Neuronal stem cell (in vitro differentiated cells): ENCODE measurements at regions not wholly inside any gene's neighbourhood (a gene's known extent, or its start where the extent isn't known, plus 50 kb on each side); places are given as distances from the start of the nearest gene placed in this dataset.

ENCODE experiments used
- DNase-seq: peaks from one replicate; pipeline ENCODE4 v3.0.0-alpha.2; 2013; ENCODE audit warnings: low spot score
- H2AFZ ChIP-seq: one replicate; pipeline ENCODE4 v1.6.1; 2013; ENCODE audit warnings: mild to moderate bottlenecking, low read length, inconsistent platforms
- H2AK5ac ChIP-seq: 2 replicates; pipeline ENCODE4 v1.6.1; 2013; ENCODE audit warnings: low read depth, mild to moderate bottlenecking, inconsistent platforms, low read length, moderate library complexity, mixed read lengths
- H2BK120ac ChIP-seq: 2 replicates; pipeline ENCODE4 v1.6.1; 2013; ENCODE audit warnings: low read depth, mild to moderate bottlenecking, inconsistent platforms, low read length, moderate library complexity, mixed read lengths
- H2BK12ac ChIP-seq: one replicate; pipeline ENCODE4 v1.6.1; 2013; ENCODE audit warnings: low read length, inconsistent platforms
- H2BK15ac ChIP-seq: 2 replicates; pipeline ENCODE4 v1.6.1; 2013; ENCODE audit warnings: mild to moderate bottlenecking, low read length, inconsistent platforms, mixed read lengths
- H2BK5ac ChIP-seq: one replicate; pipeline ENCODE4 v1.6.1; 2013; ENCODE audit warnings: inconsistent platforms, mild to moderate bottlenecking, low read length, moderate library complexity
- H3K14ac ChIP-seq: one replicate; pipeline ENCODE4 v1.6.1; 2013; ENCODE audit warnings: low read length, inconsistent platforms
- H3K18ac ChIP-seq: 2 replicates; pipeline ENCODE4 v1.6.1; 2013; ENCODE audit warnings: low read length, inconsistent platforms
- H3K23ac ChIP-seq: 2 replicates; pipeline ENCODE4 v1.6.1; 2013; ENCODE audit warnings: low read depth, mild to moderate bottlenecking, mixed read lengths, low read length, inconsistent platforms; ENCODE audit not compliant: poor library complexity
- H3K27ac ChIP-seq: replicated peaks from 3 replicates; pipeline ENCODE4 v1.5.1; 2013; ENCODE audit warnings: low read length, inconsistent platforms
- H3K27me3 ChIP-seq, 3 experiments: 2 replicates each; pipeline ENCODE4 v1.6.1; 2013; ENCODE audit warnings: low read length in 3 of 3, mild to moderate bottlenecking in 2 of 3, inconsistent platforms in 1 of 3, low read depth in 1 of 3, mixed read lengths in 1 of 3, moderate library complexity in 1 of 3; ENCODE audit not compliant: control insufficient read depth in 3 of 3, insufficient read depth in 3 of 3
- H3K36me3 ChIP-seq, 2 donors: replicated peaks in 1 of 2; 2 replicates each; pipeline ENCODE4 v1.6.1; 2013; ENCODE audit warnings: low read length in 2 of 2; ENCODE audit not compliant: control insufficient read depth in 2 of 2, insufficient read depth in 2 of 2
- H3K4ac ChIP-seq: 2 replicates; pipeline ENCODE4 v1.6.1; 2013; ENCODE audit warnings: inconsistent platforms, mild to moderate bottlenecking, low read length, moderate library complexity
- H3K4me1 ChIP-seq, 2 donors: 1 replicate in 1 of 2; 2 replicates in 1 of 2; pipeline ENCODE4 v1.6.1; 2013; ENCODE audit warnings: low read length in 2 of 2, low read depth in 1 of 2; ENCODE audit not compliant: control insufficient read depth in 2 of 2, insufficient read depth in 1 of 2
- H3K4me2 ChIP-seq: one replicate; pipeline ENCODE4 v1.6.1; 2013; ENCODE audit warnings: mild to moderate bottlenecking, low read length, inconsistent platforms; ENCODE audit not compliant: insufficient read depth, poor library complexity, severe bottlenecking
- H3K4me3 ChIP-seq, 2 donors: 2 replicates each; pipeline ENCODE4 v1.5.1; 2013; ENCODE audit warnings: low read length in 2 of 2, mild to moderate bottlenecking in 2 of 2, inconsistent platforms in 1 of 2, moderate library complexity in 1 of 2
- H3K79me1 ChIP-seq: one replicate; pipeline ENCODE4 v1.6.1; 2013; ENCODE audit warnings: low read depth, mild to moderate bottlenecking, inconsistent platforms, low read length, moderate library complexity
- H3K9ac ChIP-seq: one replicate; pipeline ENCODE4 v1.6.1; 2013; ENCODE audit warnings: mild to moderate bottlenecking, low read depth, low read length, inconsistent platforms; ENCODE audit not compliant: poor library complexity
- H3K9me3 ChIP-seq, 2 donors: replicated peaks in 1 of 2; 2 replicates each; pipeline versions ENCODE3 to v1.6.1; 2013; ENCODE audit warnings: low read length in 2 of 2, mild to moderate bottlenecking in 2 of 2, inconsistent platforms in 1 of 2, low read depth in 1 of 2, mixed read lengths in 1 of 2, moderate library complexity in 1 of 2; ENCODE audit not compliant: control insufficient read depth in 2 of 2, insufficient read depth in 1 of 2
- H4K8ac ChIP-seq: one replicate; pipeline ENCODE4 v1.6.1; 2013; ENCODE audit warnings: low read depth, mild to moderate bottlenecking, inconsistent platforms, low read length, moderate library complexity
- H4K91ac ChIP-seq: one replicate; pipeline ENCODE4 v1.6.1; 2013; ENCODE audit warnings: low read length, low read depth, mild to moderate bottlenecking, inconsistent platforms; ENCODE audit not compliant: poor library complexity
- WGBS, 2 donors: extraction: QIAGEN DNeasy Blood & Tissue Kit; methylation state at CpG; one replicate each; pipeline ENCODE4 v1.1.7; 2013; ENCODE audit warnings: missing lambda C conversion rate in 2 of 2, mixed read lengths in 1 of 2; ENCODE audit not compliant: insufficient read length in 2 of 2, insufficient replicate concordance in 1 of 2; ENCODE audit errors: extremely low coverage in 2 of 2; 5-methylcytosine and 5-hydroxymethylcytosine counted together

GRCh38 chrX:80184854-80185253 lies 170.3 kb downstream of the TBX22 start:
- H3K9ac ChIP-seq = no peak overlapping the region
- H2BK120ac ChIP-seq = no peak overlapping the region
- H2BK5ac ChIP-seq = no peak overlapping the region
- H2AK5ac ChIP-seq = no peak overlapping the region
- no peak overlapping the region for H4K91ac ChIP-seq
- H2AFZ ChIP-seq = no peak overlapping the region
- no peak overlapping the region for H3K18ac ChIP-seq
- no peak overlapping the region for H3K4me3 ChIP-seq
- no peaks in the 10 kb centered on the region for H3K27me3 ChIP-seq
- H3K4me2 ChIP-seq = no peak overlapping the region
- no peak overlapping the region for H3K23ac ChIP-seq
- no CpG with 5 or more reads among the region's 2 CpGs for WGBS, 2 donors
- no peaks in the 10 kb centered on the region for H3K79me1 ChIP-seq
- H3K4ac ChIP-seq = no peak overlapping the region
- H4K8ac ChIP-seq = no peak overlapping the region
- no peak for DNase-seq
- H3K36me3 ChIP-seq = no peaks in the 10 kb centered on the region
- no peaks in the 10 kb centered on the region for H3K9me3 ChIP-seq
- no peaks in the 10 kb centered on the region for H3K4me1 ChIP-seq
- H3K14ac ChIP-seq = no peak overlapping the region
- H2BK12ac ChIP-seq = no peak overlapping the region
- H3K27ac ChIP-seq = no peak overlapping the region
- H2BK15ac ChIP-seq = no peak overlapping the region

- no peak overlapping the region for H2BK120ac ChIP-seq
- H3K4ac ChIP-seq = no peak overlapping the region
- no peak overlapping the region for H2BK5ac ChIP-seq
- H4K8ac ChIP-seq = no peak overlapping the region
- no peak overlapping the region for H2AK5ac ChIP-seq
- no peaks in the 10 kb centered on the region for H3K9me3 ChIP-seq
- no peak overlapping the region for H3K23ac ChIP-seq
- H3K79me1 ChIP-seq = no peaks in the 10 kb centered on the region
- H3K14ac ChIP-seq = no peak overlapping the region
- no peak overlapping the region for H3K27ac ChIP-seq
- H4K91ac ChIP-seq = no peak overlapping the region
- no peak overlapping the region for H3K18ac ChIP-seq
- H3K4me1 ChIP-seq = no peaks in the 10 kb centered on the region
- no peaks in the 10 kb centered on the region for H3K36me3 ChIP-seq
- H3K27me3 ChIP-seq = no peaks in the 10 kb centered on the region
- no peak overlapping the region for H3K4me3 ChIP-seq
- WGBS, 2 donors = no CpG with 5 or more reads among the region's 2 CpGs
- H2BK12ac ChIP-seq = no peak overlapping the region
- H3K4me2 ChIP-seq = no peak overlapping the region
- DNase-seq = no peak
- no peak overlapping the region for H2BK15ac ChIP-seq
- H2AFZ ChIP-seq = no peak overlapping the region
- H3K9ac ChIP-seq = no peak overlapping the region
Measured at GRCh38 chrX:80206647-80207046, 192.1 kb downstream of the TBX22 start.

- no CpG with 5 or more reads among the region's 6 CpGs for WGBS, 2 donors
- H3K14ac ChIP-seq = no peak overlapping the region
- H2BK12ac ChIP-seq = no peak overlapping the region
- no peak overlapping the region for H2BK120ac ChIP-seq
- no peaks in the 10 kb centered on the region for H3K27me3 ChIP-seq
- no peak overlapping the region for H3K23ac ChIP-seq
- no peak overlapping the region for H3K9ac ChIP-seq
- H2BK15ac ChIP-seq = no peak overlapping the region
- no peak overlapping the region for H2BK5ac ChIP-seq
- H3K36me3 ChIP-seq = no peaks in the 10 kb centered on the region
- no peaks in the 10 kb centered on the region for H3K79me1 ChIP-seq
- H4K8ac ChIP-seq = no peak overlapping the region
- DNase-seq = no peak
- H4K91ac ChIP-seq = no peak overlapping the region
- H3K18ac ChIP-seq = no peak overlapping the region
- no peak overlapping the region for H3K4me2 ChIP-seq
- H2AFZ ChIP-seq = no peak overlapping the region
- no peak overlapping the region for H3K4ac ChIP-seq
- H2AK5ac ChIP-seq = no peak overlapping the region
- no peaks in the 10 kb centered on the region for H3K9me3 ChIP-seq
- H3K27ac ChIP-seq = no peak overlapping the region
- no peaks in the 10 kb centered on the region for H3K4me1 ChIP-seq
- no peak overlapping the region for H3K4me3 ChIP-seq
Measured at GRCh38 chrX:80207327-80207726, 192.8 kb downstream of the TBX22 start.

DNA sequence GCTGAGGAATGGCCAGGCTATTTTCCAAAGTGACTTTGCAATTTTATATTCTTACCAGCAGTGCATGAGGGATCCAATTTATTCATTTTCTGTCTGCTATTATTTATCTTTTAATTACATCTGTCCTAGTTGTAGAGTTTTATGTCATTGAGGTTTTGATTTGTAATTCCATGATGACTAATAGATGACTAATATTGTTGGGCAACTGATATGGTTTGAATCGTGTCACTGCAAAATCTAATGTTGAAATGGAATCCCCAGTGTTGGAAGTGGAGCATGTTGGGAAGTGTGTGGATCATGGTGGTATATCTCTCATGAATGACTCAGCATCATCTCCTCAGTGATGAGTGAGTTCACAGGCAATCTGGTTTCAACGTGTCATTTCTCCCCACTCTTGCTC lies 201.5 kb downstream of the TBX22 start:
- WGBS, 2 donors = no CpG with 5 or more reads among the region's 2 CpGs
- H3K27me3 ChIP-seq = no peaks in the 10 kb centered on the region

More for the DNA sequence above, 201.5 kb downstream of the TBX22 start:
- no peak overlapping the region for H4K8ac ChIP-seq
- H4K91ac ChIP-seq = no peak overlapping the region
- no peak overlapping the region for H3K4me2 ChIP-seq
- no peak overlapping the region for H2BK15ac ChIP-seq
- H3K36me3 ChIP-seq = no peaks in the 10 kb centered on the region
- H2BK5ac ChIP-seq = no peak overlapping the region
- H3K4ac ChIP-seq = no peak overlapping the region
- no peak overlapping the region for H3K27ac ChIP-seq
- no peak overlapping the region for H2BK12ac ChIP-seq
- H3K9ac ChIP-seq = no peak overlapping the region
- H3K4me1 ChIP-seq = no peaks in the 10 kb centered on the region
- H3K23ac ChIP-seq = no peak overlapping the region
- no peak overlapping the region for H2BK120ac ChIP-seq
- no peak overlapping the region for H2AK5ac ChIP-seq
- H3K4me3 ChIP-seq = no peak overlapping the region
- H3K14ac ChIP-seq = no peak overlapping the region
- DNase-seq = no peak
- no peak overlapping the region for H3K18ac ChIP-seq
- no peak overlapping the region for H2AFZ ChIP-seq
- no peaks in the 10 kb centered on the region for H3K79me1 ChIP-seq
- H3K9me3 ChIP-seq = no peaks in the 10 kb centered on the region
